Smooth muscle cell (in vitro differentiated cells): ENCODE measurements at regions not wholly inside any gene's neighbourhood (a gene's known extent, or its start where the extent isn't known, plus 50 kb on each side); places are given as distances from the start of the nearest gene placed in this dataset.

Source experiments
- DNase-seq: peaks from one replicate; lab custom pipeline; 2025; ENCODE audit not compliant: unreplicated experiment; lab: John Stamatoyannopoulos, UW
- H2AFZ ChIP-seq: fragments of 200-600 bp; sonication (generic); 2 replicates; pipeline ENCODE4 v1.6.0; 2016; ENCODE audit warnings: antibody characterized with exemption, low read depth, mild to moderate bottlenecking
- H3F3A ChIP-seq: fragments of 200-600 bp; sonication (generic); 2 replicates; pipeline ENCODE4 v1.6.0; 2017; ENCODE audit warnings: antibody characterized with exemption, low read depth
- H3K27ac ChIP-seq: fragments of 200-600 bp; sonication (generic); 2 replicates; pipeline ENCODE4 v1.5.1; 2016; ENCODE audit warnings: low read depth, mild to moderate bottlenecking
- H3K27me3 ChIP-seq: fragments of 200-600 bp; sonication (generic); 2 replicates; pipeline ENCODE4 v1.6.1; 2016; ENCODE audit warnings: low read depth, mild to moderate bottlenecking
- H3K36me3 ChIP-seq: fragments of 200-600 bp; sonication (generic); 2 replicates; pipeline ENCODE4 v1.5.1; 2016; ENCODE audit warnings: low read depth
- H3K4me1 ChIP-seq: fragments of 200-600 bp; sonication (generic); 2 replicates; pipeline ENCODE4 v1.5.1; 2016; ENCODE audit warnings: low read depth
- H3K4me2 ChIP-seq: fragments of 200-600 bp; sonication (generic); 2 replicates; pipeline ENCODE4 v1.6.0; 2016; ENCODE audit warnings: mild to moderate bottlenecking
- H3K4me3 ChIP-seq: fragments of 200-600 bp; sonication (generic); 2 replicates; pipeline ENCODE4 v1.5.1; 2016; ENCODE audit warnings: mild to moderate bottlenecking
- H3K79me2 ChIP-seq: fragments of 200-600 bp; sonication (generic); 2 replicates; pipeline ENCODE4 v1.6.0; 2016; ENCODE audit warnings: low read depth, mild to moderate bottlenecking
- H3K9ac ChIP-seq: fragments of 200-600 bp; sonication (generic); 2 replicates; pipeline ENCODE4 v1.6.0; 2016; ENCODE audit warnings: low read depth
- H3K9me3 ChIP-seq: fragments of 200-600 bp; sonication (generic); replicated peaks from 2 replicates; pipeline ENCODE4 v1.5.1; 2016; ENCODE audit warnings: low read depth
- H4K20me1 ChIP-seq: fragments of 200-600 bp; sonication (generic); 2 replicates; pipeline ENCODE4 v1.6.0; 2016; ENCODE audit warnings: low read depth
- CTCF ChIP-seq: fragments of 200-600 bp; sonication (generic); IDR thresholded peaks from 2 replicates; pipeline ENCODE4 v1.5.1; 2017; ENCODE audit warnings: borderline replicate concordance, mild to moderate bottlenecking, antibody characterized with exemption; ENCODE audit not compliant: insufficient read depth, poor library complexity, severe bottlenecking
- WGBS: methylation state at CpG from one replicate; pipeline ENCODE4 v1.1.7; 2016; ENCODE audit warnings: low lambda C conversion rate; 5-methylcytosine and 5-hydroxymethylcytosine counted together

GRCh38 chr17:77506371-77506991, 365.7 kb downstream of the SEC14L1 start:
- no peaks in the 10 kb centered on the region for H3F3A ChIP-seq
- no peaks in the 10 kb centered on the region for H3K27me3 ChIP-seq
- no peak for TF ChIP-seq CTCF
- H3K79me2 ChIP-seq = no peaks in the 10 kb centered on the region
- H3K4me2 ChIP-seq = no peak overlapping the region
- no peaks in the 10 kb centered on the region for H4K20me1 ChIP-seq
- no peak overlapping the region for H3K27ac ChIP-seq
- no peaks in the 10 kb centered on the region for H3K36me3 ChIP-seq
- no peaks in the 10 kb centered on the region for H3K4me1 ChIP-seq
- no peak for DNase-seq
- WGBS = 92% methylated on average over 27 of the region's 27 CpGs
- no peaks in the 10 kb centered on the region for H3K9me3 ChIP-seq
- no peak overlapping the region for H2AFZ ChIP-seq
- no peak overlapping the region for H3K9ac ChIP-seq
- no peak overlapping the region for H3K4me3 ChIP-seq

DNA sequence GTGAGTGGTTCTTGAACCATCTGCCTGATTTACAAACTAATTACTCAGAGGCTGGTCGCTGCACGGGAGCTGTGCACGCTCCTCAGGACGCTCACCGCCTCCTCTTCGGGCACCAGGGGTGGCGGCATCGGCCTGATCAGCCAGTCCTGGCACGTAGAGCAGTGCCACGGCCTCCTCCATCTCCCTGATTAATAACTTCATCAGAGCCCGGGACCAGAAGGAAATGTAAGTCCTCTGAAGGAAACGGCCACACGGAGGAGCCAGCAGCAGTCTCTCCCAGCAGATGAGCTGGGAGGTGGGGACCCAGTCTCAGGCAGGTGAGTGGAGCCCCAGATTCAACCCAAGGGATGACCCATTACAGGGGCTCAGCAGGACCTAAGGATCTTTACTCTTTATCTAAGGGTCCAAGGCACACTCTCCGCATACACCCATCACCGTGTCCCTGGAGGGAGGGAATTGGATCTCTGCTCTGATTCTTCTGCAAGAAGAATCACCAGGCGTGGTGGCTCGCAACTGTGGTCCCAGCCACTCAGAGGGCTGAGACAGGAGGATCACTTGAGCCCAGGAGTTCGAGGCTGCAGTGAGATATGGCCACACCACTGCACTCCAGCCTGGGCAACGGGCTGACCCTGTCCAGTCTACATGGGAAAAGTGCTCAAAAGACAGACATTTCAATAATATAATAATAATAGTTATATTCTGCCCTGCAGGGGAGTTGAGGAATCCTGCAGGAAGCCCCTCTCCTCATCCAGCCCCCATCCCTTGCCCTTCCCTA, 366.5 kb downstream of the SEC14L1 start:
- H4K20me1 ChIP-seq = no peaks in the 10 kb centered on the region
- no peak overlapping the region for H3K9ac ChIP-seq
- no peak for DNase-seq
- no peaks in the 10 kb centered on the region for H3K4me1 ChIP-seq
- no peaks in the 10 kb centered on the region for H3K36me3 ChIP-seq
- H3K27ac ChIP-seq = no peak overlapping the region
- H3F3A ChIP-seq = no peaks in the 10 kb centered on the region
- no peak for TF ChIP-seq CTCF
- 88% methylated on average over 19 of the region's 19 CpGs for WGBS
- no peaks in the 10 kb centered on the region for H3K27me3 ChIP-seq
- no peak overlapping the region for H3K4me3 ChIP-seq
- no peak overlapping the region for H2AFZ ChIP-seq
- H3K9me3 ChIP-seq = no peaks in the 10 kb centered on the region
- H3K79me2 ChIP-seq = no peaks in the 10 kb centered on the region
- H3K4me2 ChIP-seq = no peak overlapping the region

DNA sequence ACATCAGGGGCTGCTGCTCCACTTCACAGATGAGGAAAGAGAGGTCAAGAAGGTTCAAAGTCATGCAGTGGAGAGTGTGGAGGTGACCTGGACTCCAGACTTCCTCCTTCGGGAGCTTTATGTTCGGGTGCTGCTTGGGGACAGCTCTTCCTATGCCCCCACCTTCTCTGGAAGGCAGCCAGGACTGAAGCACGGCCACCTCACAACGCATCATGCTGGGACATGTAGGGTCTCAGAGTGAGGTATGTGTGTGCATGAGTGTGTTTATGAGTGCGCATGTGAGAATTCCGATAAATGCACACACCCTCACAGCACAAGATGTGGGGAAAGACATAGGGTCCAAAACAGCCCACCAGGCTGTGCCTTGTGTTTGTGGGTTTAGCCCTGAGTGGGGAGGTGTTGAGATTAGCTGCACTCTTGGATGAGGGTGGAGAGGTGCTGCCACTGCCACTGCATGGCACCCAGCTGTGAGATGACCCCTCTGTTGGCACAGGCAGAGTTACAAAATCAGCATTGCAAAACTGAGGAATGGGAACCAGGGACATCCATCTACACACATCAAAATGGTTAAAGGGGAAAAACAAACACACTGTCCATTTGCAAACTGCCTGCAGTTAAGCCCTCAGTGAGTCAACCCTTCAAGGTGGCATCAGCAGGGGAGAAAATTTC, 367.4 kb downstream of the SEC14L1 start:
- no peaks in the 10 kb centered on the region for H3K4me1 ChIP-seq
- TF ChIP-seq CTCF = no peak
- no peaks in the 10 kb centered on the region for H3F3A ChIP-seq
- no peaks in the 10 kb centered on the region for H3K9me3 ChIP-seq
- H3K79me2 ChIP-seq = no peaks in the 10 kb centered on the region
- H3K36me3 ChIP-seq = no peaks in the 10 kb centered on the region
- DNase-seq = no peak
- H3K4me3 ChIP-seq = no peak overlapping the region
- no peak overlapping the region for H3K27ac ChIP-seq
- no peak overlapping the region for H2AFZ ChIP-seq
- no peaks in the 10 kb centered on the region for H4K20me1 ChIP-seq
- no peak overlapping the region for H3K4me2 ChIP-seq
- H3K9ac ChIP-seq = no peak overlapping the region
- no peaks in the 10 kb centered on the region for H3K27me3 ChIP-seq
- WGBS = 73% methylated on average over 6 of the region's 6 CpGs
